GM20431 (cell line): ENCODE measurements at regions not wholly inside any gene's neighbourhood (a gene's known extent, or its start where the extent isn't known, plus 50 kb on each side); places are given as distances from the start of the nearest gene placed in this dataset.
"Not testable (repeated sequence)": the region's sequence is repeated elsewhere in the genome, so short reads cannot be mapped to it uniquely, and the experiment has no call there.

Experiments
- in situ Hi-C: fragments of 300-500 bp; cut with MseI, MboI; formaldehyde crosslinking; loops from one replicate; pipeline ENCODE4 v1.15.0; 2020; ENCODE audit warnings: low sequenced_read_pairs; ENCODE audit not compliant: unreplicated experiment

DNA sequence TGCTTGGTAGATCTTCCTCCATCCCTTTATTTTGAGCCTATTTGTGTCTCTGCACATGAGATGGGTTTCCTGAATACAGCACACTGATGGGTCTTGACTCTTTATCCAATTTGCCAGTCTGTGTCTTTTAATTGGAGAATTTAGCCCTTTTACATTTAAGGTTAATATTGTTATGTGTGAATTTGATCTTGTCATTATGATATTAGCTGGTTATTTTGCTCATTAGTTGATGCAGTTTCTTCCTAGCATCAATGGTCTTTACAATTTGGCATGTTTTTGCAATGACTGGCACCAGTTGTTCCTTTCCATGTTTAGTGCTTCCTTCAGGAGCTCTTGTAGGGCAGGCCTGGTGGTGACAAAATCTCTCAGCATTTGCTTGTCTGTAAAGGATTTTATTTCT lies 72.4 kb downstream of the HNRNPD start:
- in situ Hi-C loops: not testable (repeated sequence)

DNA sequence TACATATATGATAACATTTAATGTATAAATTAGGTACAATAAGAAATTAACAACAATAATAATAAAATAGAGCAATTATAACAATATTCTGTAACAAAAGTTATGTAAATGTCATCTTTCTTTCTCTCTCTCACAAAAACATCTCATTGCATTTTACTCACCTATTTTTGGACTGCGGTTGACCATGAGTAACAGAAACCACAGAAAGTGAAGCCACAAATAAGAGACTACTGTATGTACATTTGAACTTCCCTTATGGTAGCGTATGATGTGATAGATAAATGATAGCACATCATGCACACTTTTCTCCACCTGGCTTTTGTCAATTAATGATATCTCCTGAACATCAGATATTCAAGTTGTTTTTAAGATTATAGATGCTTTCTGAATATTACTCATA lies 80.5 kb downstream of the HNRNPD start:
- in situ Hi-C loops: no loop called here

DNA sequence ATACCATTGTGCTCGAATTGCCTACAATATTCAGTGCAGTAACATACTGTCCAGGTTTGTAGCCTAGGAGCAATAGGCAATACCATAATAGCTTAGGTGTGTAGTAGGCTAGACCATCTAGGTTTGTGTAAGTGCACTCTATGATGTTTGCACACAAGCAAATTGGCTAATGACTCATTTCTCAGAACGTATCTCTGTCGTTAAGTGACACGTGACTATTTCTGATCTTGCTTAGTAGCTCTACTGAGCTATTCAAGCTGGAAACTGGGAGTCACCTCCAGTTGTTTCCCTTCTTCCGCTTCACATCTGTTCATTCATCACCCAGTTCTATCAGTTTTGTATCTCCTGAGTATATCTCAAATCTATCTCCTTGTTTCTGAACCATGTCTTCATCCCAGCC lies 86.1 kb downstream of the HNRNPD start:
- in situ Hi-C loops: no loop called here

DNA sequence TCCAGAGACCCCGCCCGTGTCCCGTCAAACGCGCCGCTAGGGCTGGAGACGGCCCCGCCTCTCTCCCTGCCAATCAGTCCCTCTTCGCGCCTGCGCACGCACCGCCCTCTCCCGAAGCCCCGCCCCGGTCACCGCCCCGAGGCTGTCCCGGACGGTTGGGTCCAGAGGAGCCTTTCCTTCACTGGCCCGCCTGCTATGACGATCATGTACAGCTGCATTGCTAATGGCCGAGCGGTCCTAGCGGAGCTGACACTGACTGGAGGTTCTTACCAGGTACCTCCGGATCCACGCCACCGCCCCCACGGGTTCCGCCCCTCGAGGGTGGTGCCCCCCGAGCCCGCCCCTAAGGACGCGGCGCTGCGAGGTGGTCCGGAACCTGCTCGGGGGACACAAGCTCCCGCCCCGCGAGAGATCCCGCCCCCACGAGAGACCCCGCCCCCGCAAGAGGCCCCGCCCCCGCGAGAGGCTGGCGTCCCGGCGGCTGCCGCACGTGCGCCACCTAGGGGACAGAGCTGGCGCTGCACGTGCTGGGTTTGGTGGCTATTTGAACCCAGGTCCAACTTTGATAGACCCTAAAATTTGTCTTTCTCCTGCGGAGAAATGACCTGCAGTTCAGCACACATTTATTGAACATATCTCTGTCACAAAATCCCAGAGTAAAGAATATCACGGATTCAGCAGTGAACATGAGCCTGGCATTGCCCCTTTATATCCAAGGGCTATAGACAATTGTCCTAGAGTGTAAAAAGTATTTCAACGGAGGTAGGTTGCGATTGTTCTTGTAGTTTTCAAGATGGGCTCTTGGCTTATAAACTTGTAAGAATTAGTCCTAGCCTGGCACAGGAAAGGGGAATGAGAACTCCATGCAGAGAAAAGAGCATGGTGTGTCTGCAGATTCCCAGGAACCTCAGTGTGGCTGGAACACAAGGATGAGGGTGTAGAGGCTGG lies 88.7 kb downstream of the HNRNPD start:
- in situ Hi-C loops: no loop called here

DNA sequence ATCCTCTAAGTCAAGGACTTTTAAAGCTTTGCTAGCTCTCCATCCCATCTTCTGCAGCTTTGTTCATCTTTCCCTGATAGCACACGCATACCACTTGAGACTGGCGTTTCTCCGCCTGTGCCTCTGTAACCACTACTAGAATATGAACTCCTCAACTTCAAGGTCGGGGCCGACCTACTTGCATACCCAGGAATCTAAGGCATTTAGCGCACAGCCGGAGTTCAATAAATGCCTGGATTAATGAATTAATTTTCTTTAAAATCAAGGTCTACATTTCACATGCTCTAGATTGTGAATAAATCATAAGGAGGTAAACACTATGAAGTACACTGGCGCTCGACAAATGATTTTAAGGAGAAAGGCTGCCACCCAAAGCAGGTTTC lies 89.3 kb downstream of the HNRNPD start:
- in situ Hi-C loops: no loop called here

DNA sequence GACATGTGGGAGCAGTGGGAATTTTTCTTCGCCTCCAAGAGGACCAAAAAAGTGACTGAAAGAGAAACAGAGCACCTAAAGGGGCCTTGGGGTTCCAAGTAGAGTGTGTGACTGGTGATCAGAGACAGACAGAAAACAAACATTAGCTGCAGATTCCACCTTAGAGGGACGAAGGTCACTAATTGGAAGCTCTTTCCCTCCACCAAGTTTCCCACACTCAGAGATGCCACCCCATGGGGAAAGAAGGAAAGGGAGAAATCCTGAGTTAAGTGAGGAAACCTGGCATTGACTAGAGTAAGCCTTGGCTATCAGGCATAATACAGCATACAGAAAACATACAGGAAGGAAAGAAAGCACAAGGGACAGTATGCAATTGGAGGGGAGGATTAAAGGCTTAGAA lies 90.9 kb downstream of the HNRNPD start:
- in situ Hi-C loops: no loop called here

DNA sequence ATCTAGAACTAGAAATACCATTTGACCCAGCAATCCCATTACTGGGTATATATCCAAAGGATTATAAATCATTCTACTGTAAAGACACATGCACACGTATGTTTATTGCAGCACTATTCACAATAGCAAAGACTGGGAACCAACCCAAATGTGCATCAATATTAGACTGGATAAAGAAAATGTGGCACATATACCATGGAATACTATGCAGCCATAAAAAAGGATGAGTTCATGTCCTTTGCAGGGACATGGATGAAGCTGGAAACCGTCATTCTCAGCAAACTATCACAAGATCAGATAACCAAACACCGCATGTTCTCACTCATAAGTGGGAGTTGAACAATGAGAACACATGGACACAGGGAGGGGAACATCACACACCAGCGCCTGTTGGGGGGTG lies 94.2 kb downstream of the HNRNPD start:
- in situ Hi-C loops: not testable (repeated sequence)

DNA sequence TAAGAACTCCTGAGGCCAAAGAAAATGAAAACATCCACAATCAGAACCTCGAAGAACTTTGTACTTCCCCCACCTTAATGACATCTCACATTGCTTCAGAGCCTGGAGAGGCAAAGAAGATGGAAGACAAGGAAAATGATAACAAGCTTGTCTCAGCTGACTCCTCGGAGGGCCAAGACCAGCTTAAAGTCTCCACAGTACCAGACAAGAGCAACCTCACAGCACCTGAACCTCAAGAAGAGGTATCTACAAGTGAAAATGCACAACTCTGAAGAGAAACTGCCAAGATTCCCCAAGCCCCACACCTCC lies 97.5 kb downstream of the HNRNPD start:
- in situ Hi-C loops: no loop called here

DNA sequence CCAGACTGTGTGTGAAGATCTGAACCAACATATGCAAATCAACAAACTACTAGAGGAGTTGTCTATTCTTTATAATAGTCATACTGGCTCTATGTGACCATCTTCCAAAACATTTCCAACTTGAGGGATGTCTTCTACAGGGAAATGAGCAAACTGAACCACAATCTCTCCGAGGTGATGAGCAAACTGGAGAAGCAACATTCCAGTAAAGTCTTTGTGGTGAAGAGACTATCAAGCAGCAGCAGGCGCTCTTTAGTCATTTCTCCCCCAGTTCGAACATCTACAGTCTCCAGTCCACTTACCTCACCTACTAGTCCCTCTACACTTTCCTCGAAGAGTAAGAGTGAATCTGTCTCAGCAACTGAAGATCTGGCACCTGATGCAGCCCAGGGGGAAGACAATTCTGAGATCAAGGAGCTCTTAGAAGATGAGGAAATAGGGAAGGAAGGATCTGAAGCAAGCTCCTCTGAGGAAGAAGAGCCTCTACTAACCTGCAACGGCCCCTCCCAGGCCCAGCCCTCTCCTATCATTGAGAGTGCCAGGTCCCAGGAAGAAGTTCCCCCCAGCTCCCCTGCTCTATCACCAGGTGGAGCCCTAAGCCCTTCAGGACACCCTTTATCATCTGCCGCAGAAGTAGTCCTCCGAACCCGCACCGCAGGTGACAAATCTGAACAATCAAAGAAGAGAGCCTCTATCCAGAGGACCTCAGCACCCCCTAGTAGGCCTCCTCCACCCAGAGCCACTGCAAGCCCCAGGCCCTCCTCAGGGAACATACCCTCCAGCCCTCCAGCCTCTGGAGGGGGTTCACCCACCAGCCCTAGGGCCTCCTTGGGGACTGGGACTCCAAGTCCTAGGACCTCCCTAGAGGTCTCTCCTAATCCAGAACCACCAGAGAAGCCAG lies 98.1 kb downstream of the HNRNPD start:
- in situ Hi-C loops: no loop called here

DNA sequence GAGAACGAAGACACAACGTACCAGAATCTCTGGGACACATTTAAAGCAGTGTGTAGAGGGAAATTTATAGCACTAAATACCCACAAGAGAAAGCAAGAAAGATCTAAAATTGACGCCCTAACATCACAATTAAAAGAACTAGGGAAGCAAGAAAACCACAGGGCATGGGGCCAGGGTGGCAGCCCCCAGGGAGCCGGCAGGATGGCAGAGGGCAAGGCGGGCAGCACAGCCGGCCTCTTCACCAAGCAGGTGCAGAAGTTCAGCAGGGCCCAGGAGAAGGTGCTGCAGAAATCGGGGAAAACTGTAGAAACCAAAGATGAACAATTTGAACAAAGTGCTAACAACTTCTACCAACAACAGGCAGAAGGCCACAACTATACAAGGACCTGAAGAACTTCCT lies 99.1 kb downstream of the HNRNPD start:
- in situ Hi-C loops: not testable (repeated sequence)

DNA sequence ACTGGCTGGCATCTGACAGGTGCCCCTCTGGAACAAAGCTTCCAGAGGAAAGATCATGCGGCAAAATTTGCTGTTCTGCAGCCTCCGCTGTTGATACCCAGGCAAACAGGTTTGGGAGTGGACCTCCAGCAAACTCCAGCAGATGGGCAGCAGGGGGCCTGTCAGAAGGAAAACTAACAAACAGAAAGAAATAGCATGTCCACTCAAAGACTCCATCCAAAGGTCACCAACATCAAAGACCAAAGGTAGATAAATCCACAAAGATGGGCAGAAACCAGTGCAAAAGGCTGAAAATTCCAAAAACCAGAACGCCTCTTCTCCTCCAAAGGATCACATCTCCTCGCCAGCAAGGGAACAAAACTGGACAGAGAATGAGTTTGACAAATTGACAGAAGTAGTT lies 101.3 kb downstream of the HNRNPD start:
- in situ Hi-C loops: not testable (repeated sequence)

DNA sequence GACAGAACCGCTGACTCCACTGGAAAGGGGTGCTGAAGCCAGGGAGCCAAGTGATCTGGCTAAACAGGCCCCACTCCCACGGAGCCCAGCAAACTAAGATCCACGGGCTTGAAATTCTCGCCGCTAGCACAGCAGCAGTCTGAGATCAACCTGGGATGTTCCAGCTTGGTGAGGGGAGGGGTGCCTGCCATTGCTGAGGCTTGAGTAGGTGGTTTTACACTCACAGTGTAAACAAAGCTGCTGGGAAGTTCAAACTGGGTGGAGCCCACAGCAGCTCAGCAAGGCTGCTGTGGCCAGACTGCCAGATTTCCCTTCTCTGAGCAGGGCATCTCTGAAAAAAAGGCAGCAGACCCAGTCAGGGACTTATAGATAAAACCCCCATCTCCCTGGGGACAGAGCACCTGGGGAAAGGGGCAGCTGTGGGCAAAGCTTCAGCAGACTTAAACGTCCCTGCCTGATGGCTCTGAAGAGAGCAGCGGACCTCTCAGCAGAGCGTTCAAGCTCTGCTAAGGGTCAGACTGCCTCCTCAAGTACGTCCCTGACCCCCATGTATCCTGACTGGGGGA lies 101.8 kb downstream of the HNRNPD start:
- in situ Hi-C loops: not testable (repeated sequence)

DNA sequence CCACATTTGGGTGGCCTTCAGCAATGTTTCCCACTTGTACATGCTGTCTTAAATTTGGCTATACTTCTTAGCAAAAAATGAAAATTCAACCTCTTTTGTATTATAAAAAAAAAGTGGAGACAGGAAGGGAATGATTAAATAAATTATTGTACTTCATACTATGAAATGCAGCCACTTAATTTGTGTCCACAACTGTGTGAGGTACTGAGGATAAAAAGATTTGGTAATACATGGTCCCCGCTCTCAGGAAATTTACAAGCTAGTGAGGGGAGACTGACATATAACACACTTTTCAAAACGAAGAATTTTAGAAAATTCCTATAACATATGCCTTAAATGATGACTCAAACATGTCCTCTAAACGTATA lies 105.0 kb downstream of the HNRNPD start:
- in situ Hi-C loops: no loop called here

DNA sequence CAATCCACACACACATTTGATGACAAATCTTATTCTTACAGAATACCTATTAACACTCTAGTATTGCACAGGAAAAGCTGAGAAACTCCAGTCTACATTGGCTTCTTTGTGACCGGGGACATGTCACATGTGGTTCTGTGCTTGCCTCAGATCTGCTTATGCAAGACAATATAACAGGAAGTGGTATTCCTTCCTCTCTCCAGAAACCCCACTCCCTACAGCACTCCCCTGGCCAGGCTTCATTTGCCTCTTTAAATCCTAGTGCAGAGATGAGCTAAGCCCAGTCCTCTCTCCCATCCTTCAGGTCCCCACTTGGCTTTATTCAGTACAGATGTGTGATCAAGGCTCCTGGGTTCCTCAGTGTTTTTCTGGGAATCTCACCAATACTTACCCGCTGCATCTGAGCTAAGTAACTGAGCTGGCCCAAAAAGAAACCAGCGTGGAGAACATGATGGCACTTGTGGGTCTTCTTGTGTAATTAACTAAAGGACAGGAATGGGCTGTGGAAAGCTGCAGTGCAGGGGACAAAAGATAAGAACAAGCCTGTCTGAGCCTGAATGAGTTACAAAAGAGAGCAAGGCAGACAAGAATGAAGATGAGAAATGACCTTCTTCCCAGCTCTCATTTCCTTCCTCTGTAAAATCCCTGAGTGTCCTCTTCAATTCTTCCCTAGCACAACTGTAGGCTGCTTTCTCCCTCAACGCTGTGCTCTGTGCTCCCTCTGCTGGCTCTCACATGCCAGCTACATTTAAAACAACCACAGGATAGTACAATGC lies 105.6 kb downstream of the HNRNPD start:
- in situ Hi-C loops: no loop called here

DNA sequence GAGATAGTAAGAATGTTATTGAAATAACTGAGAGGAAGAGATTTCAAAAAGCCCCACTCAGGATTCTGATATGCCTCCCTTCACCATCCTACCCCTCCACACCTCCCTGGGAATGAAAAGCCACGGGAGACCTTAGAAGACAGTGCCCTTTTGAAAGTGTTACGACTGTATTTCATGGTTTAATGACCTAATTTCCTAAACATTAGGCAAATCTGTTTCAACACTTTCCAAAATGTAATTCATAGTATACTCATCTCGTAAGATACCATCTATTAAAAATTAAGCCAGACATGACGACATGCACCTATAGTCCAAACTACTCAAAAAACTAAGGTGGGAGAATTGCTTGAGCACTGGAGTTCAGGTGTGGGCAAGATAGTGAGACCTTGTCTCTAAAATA lies 106.3 kb downstream of the HNRNPD start:
- in situ Hi-C loops: no loop called here

DNA sequence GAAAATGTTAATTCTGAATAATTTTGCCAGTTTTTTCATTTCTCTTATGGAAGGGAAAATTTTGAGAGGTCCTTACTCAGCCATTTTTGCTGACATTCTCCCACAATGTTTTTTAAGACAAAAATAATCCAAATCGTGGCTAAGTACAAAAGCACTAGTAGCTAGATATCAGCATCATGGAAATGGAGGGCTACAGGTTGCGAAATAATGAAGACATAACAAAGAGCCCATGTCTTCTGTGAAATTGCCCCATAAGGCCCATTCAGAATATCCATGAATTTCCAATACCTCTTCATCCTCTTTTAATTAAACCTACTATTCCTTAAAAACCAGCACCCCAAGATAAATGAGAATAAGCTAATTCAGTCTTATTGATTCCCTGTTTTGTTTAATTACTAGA lies 107.4 kb downstream of the HNRNPD start:
- in situ Hi-C loops: no loop called here

DNA sequence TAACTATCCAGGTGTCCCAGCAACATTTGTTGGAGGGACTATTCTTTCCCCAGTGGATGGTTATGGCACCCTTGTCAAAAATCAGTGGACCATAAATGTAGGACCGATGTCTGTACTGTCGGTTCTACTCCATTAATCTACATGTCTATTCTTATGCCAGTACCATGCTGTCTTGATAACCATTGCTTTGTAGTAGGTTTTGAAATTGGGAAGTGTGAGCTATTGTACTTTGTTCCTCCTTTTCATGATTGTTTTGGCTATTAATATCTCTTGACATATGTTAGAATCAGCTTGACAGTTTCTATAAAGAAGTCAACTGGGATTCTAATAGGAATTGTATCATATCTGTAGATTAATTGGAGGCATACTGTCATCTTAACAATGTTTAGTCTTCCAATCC lies 112.7 kb downstream of the HNRNPD start:
- in situ Hi-C loops: no loop called here

DNA sequence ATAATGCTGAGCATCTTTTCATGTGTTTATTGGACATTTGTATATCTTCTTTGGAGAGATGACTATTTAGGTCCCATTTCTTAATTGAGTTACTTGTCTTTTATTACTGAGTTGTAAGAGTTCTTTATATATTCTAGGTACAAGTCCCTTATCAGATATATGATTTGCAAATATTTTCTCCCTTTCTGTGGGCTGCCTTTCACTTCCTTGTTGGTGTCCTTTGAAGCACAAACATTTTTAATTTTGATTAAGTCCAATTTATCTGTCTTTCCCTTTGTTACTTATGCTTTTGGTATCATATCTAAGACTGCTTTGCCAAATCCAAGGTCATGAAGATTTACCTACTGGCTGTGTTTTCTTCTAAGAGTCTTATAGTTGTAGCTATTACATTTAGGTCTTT lies 113.2 kb downstream of the HNRNPD start:
- in situ Hi-C loops: no loop called here

DNA sequence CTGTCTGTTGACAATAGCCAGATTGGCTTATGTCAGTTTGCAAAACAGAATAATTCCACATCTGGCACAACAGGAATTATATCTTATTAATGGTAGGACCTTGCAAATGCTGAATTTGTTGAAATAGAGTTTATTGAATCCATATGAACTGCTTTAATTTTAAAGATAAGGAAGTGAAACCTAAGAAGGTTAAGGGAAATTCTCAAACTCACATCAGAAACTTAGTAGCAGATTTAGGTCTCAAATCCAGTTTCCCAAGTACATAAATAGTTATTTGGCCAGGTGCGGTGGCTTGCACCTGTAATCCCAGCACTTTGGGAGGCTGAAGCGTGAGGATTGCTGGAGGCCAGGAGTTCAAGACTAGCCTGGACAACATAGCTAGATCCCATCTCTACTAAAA lies 117.1 kb downstream of the HNRNPD start:
- in situ Hi-C loops: no loop called here

DNA sequence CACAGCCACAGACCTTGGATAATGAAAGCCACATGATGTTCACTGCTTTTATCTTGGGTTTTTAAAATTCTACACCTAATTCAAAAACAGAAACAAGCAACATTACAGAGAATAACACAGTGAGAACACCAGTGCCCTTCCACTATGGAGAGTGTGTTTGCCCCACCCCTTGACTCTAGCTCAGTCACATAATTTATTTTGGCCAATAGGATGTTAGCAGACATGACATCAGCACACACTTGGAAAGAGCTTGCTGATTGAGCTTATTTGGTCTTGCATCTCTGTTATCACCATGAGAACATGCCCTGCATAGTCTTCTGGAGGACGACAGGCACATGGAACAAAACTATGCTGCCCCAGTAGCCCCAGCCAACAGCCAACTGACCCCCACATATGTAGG lies 118.1 kb downstream of the HNRNPD start:
- in situ Hi-C loops: no loop called here
